Neural cell (in vitro differentiated cells): ENCODE measurements at regions not wholly inside any gene's neighbourhood (a gene's known extent, or its start where the extent isn't known, plus 50 kb on each side); places are given as distances from the start of the nearest gene placed in this dataset.

Experiments
- EP300 ChIP-seq: fragments of 450-650 bp; conservative IDR thresholded peaks from 2 replicates; pipeline ENCODE4 v1.6.1; 2014; ENCODE audit warnings: antibody characterized with exemption, mild to moderate bottlenecking, moderate library complexity; ENCODE audit not compliant: poor library complexity, severe bottlenecking
- EZH2 ChIP-seq: fragments of 200-600, 300-800 bp; shearing (Covaris generic), sonication (generic); IDR thresholded peaks from 2 replicates; pipeline ENCODE4 v1.6.1; 2014; ENCODE audit warnings: antibody characterized with exemption, low read length, borderline replicate concordance, mild to moderate bottlenecking; ENCODE audit not compliant: insufficient read depth, poor library complexity, severe bottlenecking
- MXI1 ChIP-seq: fragments of 450-650 bp; conservative IDR thresholded peaks from 2 replicates; pipeline ENCODE4 v1.6.1; 2014; ENCODE audit warnings: antibody characterized with exemption, mild to moderate bottlenecking; ENCODE audit not compliant: poor library complexity, severe bottlenecking
- POLR2AphosphoS5 ChIP-seq: IDR thresholded peaks from 2 replicates; pipeline ENCODE4 v1.6.1; 2012
- SMC3 ChIP-seq: fragments of 450-650 bp; conservative IDR thresholded peaks from 2 replicates; pipeline ENCODE4 v1.6.1; 2014; ENCODE audit warnings: antibody characterized with exemption, mild to moderate bottlenecking, moderate library complexity; ENCODE audit not compliant: poor library complexity
- TF ChIP-seq, protein P1 (sequence below): fragments of 450-650 bp; IDR thresholded peaks from 2 replicates; pipeline ENCODE4 v1.5.1; 2014; ENCODE audit warnings: antibody characterized with exemption, mild to moderate bottlenecking, moderate library complexity; ENCODE audit not compliant: poor library complexity, severe bottlenecking

DNA sequence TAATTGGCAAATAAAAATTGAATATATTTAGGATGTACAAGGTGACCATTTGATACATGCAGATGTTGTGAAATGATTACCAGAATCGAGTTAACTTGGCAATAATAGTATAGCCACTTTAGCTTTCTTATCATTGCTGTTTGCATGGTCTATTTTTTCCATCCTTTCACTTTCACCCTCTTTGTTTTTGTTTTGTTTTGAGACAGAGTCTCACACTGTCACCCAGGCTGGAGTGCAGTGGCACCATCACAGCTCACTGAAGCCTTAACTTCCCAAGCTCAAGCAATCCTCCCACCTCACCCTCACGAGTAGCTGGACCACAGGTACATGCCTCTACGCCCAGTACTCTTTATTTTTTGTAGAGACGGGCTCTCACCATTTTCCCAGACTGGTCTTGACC is 218.6 kb upstream of the ADGRL3 start:
- TF ChIP-seq MXI1, result no peak
- TF ChIP-seq, protein P1, sequence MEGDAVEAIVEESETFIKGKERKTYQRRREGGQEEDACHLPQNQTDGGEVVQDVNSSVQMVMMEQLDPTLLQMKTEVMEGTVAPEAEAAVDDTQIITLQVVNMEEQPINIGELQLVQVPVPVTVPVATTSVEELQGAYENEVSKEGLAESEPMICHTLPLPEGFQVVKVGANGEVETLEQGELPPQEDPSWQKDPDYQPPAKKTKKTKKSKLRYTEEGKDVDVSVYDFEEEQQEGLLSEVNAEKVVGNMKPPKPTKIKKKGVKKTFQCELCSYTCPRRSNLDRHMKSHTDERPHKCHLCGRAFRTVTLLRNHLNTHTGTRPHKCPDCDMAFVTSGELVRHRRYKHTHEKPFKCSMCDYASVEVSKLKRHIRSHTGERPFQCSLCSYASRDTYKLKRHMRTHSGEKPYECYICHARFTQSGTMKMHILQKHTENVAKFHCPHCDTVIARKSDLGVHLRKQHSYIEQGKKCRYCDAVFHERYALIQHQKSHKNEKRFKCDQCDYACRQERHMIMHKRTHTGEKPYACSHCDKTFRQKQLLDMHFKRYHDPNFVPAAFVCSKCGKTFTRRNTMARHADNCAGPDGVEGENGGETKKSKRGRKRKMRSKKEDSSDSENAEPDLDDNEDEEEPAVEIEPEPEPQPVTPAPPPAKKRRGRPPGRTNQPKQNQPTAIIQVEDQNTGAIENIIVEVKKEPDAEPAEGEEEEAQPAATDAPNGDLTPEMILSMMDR, result no peak
- no peak for TF ChIP-seq SMC3
- TF ChIP-seq EZH2, result no peak
- no peak for TF ChIP-seq POLR2AphosphoS5
- no peak for TF ChIP-seq EP300
